ENCODE measurements at regions not wholly inside any gene's neighbourhood (a gene's known extent, or its start where the extent isn't known, plus 50 kb on each side); places are given as distances from the start of the nearest gene placed in this dataset.

DNA sequence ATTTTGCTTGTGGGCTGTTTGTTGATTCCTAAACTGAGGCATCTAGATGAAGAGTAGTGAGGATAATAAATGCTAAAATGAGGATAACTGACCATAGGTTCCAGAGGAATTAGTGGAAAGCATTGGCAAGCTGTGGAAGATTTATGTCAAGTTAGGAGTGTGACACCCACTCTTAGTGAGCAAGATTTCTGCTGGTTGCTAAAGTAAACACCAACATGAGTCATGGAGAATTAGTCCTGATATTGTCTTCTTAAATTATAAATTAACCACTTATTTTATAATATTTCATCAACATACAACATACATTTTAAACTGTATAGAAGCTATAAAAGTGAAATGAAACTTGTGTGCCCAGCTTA is 328.2 kb downstream of the RPL10L start:
- TF ChIP-seq, protein P1, sequence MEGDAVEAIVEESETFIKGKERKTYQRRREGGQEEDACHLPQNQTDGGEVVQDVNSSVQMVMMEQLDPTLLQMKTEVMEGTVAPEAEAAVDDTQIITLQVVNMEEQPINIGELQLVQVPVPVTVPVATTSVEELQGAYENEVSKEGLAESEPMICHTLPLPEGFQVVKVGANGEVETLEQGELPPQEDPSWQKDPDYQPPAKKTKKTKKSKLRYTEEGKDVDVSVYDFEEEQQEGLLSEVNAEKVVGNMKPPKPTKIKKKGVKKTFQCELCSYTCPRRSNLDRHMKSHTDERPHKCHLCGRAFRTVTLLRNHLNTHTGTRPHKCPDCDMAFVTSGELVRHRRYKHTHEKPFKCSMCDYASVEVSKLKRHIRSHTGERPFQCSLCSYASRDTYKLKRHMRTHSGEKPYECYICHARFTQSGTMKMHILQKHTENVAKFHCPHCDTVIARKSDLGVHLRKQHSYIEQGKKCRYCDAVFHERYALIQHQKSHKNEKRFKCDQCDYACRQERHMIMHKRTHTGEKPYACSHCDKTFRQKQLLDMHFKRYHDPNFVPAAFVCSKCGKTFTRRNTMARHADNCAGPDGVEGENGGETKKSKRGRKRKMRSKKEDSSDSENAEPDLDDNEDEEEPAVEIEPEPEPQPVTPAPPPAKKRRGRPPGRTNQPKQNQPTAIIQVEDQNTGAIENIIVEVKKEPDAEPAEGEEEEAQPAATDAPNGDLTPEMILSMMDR (IDR thresholded peaks at IDR 0.05), result no peak
- no peak for TF ChIP-seq POLR2A (IDR thresholded peaks at IDR 0.05)
